Mesenchymal stem cell (in vitro differentiated cells and primary cell): ENCODE measurements at regions not wholly inside any gene's neighbourhood (a gene's known extent, or its start where the extent isn't known, plus 50 kb on each side); places are given as distances from the start of the nearest gene placed in this dataset.

Experiments used
- DNase-seq: peaks from one replicate; pipeline ENCODE4 v3.0.0-alpha.2; 2013
- H2AFZ ChIP-seq: one replicate; pipeline ENCODE4 v1.6.1; 2013; ENCODE audit warnings: low read depth, mild to moderate bottlenecking, control low read depth, inconsistent platforms, low read length, moderate library complexity
- H2AK5ac ChIP-seq: 2 replicates; pipeline ENCODE4 v1.6.1; 2013; ENCODE audit warnings: low read length, moderate library complexity, mild to moderate bottlenecking, inconsistent platforms; ENCODE audit not compliant: severe bottlenecking
- H2BK120ac ChIP-seq: one replicate; pipeline ENCODE4 v1.6.1; 2013; ENCODE audit warnings: low read depth, mild to moderate bottlenecking, inconsistent platforms, low read length, moderate library complexity
- H2BK12ac ChIP-seq, 2 experiments: one replicate each; pipeline ENCODE4 v1.6.1; 2013; ENCODE audit warnings: inconsistent platforms in 2 of 2, low read length in 2 of 2, mild to moderate bottlenecking in 2 of 2, moderate library complexity in 2 of 2, control low read depth in 1 of 2
- H2BK15ac ChIP-seq: one replicate; pipeline ENCODE4 v1.6.1; 2013; ENCODE audit warnings: mild to moderate bottlenecking, low read depth, inconsistent platforms; ENCODE audit not compliant: poor library complexity, severe bottlenecking
- H2BK5ac ChIP-seq: 2 replicates; pipeline ENCODE4 v1.6.1; 2013; ENCODE audit warnings: low read depth, mild to moderate bottlenecking, low read length, control low read depth, inconsistent platforms; ENCODE audit not compliant: poor library complexity, severe bottlenecking
- H3K14ac ChIP-seq, 2 experiments: one replicate each; pipeline ENCODE4 v1.6.1; 2013; ENCODE audit warnings: inconsistent platforms in 2 of 2, low read length in 2 of 2, control low read depth in 1 of 2, mild to moderate bottlenecking in 1 of 2, moderate library complexity in 1 of 2
- H3K18ac ChIP-seq, 2 experiments: one replicate each; pipeline ENCODE4 v1.6.1; 2013; ENCODE audit warnings: inconsistent platforms in 2 of 2, low read length in 2 of 2, control low read depth in 1 of 2, low read depth in 1 of 2, mild to moderate bottlenecking in 1 of 2
- H3K23ac ChIP-seq, 2 experiments: one replicate each; pipeline ENCODE4 v1.6.1; 2013; ENCODE audit warnings: inconsistent platforms in 2 of 2, low read length in 2 of 2, mild to moderate bottlenecking in 2 of 2, moderate library complexity in 2 of 2, control low read depth in 1 of 2
- H3K27ac ChIP-seq: 2 replicates; pipeline ENCODE4 v1.5.1; 2013; ENCODE audit warnings: mild to moderate bottlenecking, moderate library complexity, low read length, control low read depth, inconsistent platforms; ENCODE audit not compliant: poor library complexity, severe bottlenecking
- H3K27me3 ChIP-seq, 2 experiments: 2 replicates each; pipeline versions ENCODE4 v1.6.1 to v1.7.0; 2013; ENCODE audit warnings: low read length in 2 of 2, mild to moderate bottlenecking in 2 of 2, moderate library complexity in 2 of 2, control low read depth in 1 of 2, inconsistent platforms in 1 of 2; ENCODE audit not compliant: control insufficient read depth in 1 of 2, insufficient read depth in 1 of 2
- H3K36me3 ChIP-seq, 2 experiments: 2 replicates each; pipeline versions ENCODE4 v1.6.1 to v1.7.0; 2013; ENCODE audit warnings: low read length in 2 of 2, control low read depth in 1 of 2, inconsistent platforms in 1 of 2, low read depth in 1 of 2, mild to moderate bottlenecking in 1 of 2; ENCODE audit not compliant: insufficient read depth in 2 of 2, control insufficient read depth in 1 of 2
- H3K4ac ChIP-seq, 2 experiments: one replicate each; pipeline ENCODE4 v1.6.1; 2013; ENCODE audit warnings: inconsistent platforms in 2 of 2, low read length in 2 of 2, mild to moderate bottlenecking in 2 of 2, moderate library complexity in 2 of 2, control low read depth in 1 of 2, low read depth in 1 of 2
- H3K4me1 ChIP-seq: 2 replicates; pipeline ENCODE4 v1.6.1; 2013; ENCODE audit warnings: low read depth, low read length, control low read depth; ENCODE audit not compliant: control insufficient read depth, insufficient read depth
- H3K4me2 ChIP-seq: 2 replicates; pipeline ENCODE4 v1.6.1; 2013; ENCODE audit warnings: low read length, mild to moderate bottlenecking, inconsistent platforms; ENCODE audit not compliant: poor library complexity, severe bottlenecking
- H3K4me3 ChIP-seq, 2 experiments: 2 replicates each; pipeline versions ENCODE4 v1.5.1 to v1.7.0; 2013; ENCODE audit warnings: low read length in 2 of 2, mild to moderate bottlenecking in 2 of 2, control low read depth in 1 of 2, low read depth in 1 of 2; ENCODE audit not compliant: insufficient read depth in 1 of 2
- H3K79me1 ChIP-seq: replicated peaks from 2 replicates; pipeline ENCODE4 v1.6.1; 2013; ENCODE audit warnings: mild to moderate bottlenecking, control low read depth, low read length, inconsistent platforms; ENCODE audit not compliant: poor library complexity, severe bottlenecking
- H3K9ac ChIP-seq: 2 replicates; pipeline ENCODE4 v1.7.0; 2013; ENCODE audit warnings: mild to moderate bottlenecking, low read length, moderate library complexity
- H3K9me3 ChIP-seq: 2 replicates; pipeline ENCODE4 v1.7.0; 2013; ENCODE audit warnings: mild to moderate bottlenecking, low read length; ENCODE audit not compliant: control insufficient read depth
- H4K8ac ChIP-seq: one replicate; pipeline ENCODE4 v1.6.1; 2013; ENCODE audit warnings: inconsistent platforms, mild to moderate bottlenecking, low read length, moderate library complexity
- H4K91ac ChIP-seq: one replicate; pipeline ENCODE4 v1.6.1; 2013; ENCODE audit warnings: mild to moderate bottlenecking, low read length, inconsistent platforms
- WGBS: methylation state at CpG from one replicate; pipeline ENCODE4 v1.1.7; 2013; ENCODE audit warnings: mixed read lengths; 5-methylcytosine and 5-hydroxymethylcytosine counted together

GRCh38 chr11:114964676-114965214 lies 286.4 kb downstream of the NXPE2 start:
- H2BK5ac ChIP-seq = no peak overlapping the region
- no peak overlapping the region for H3K4me2 ChIP-seq
- no peak overlapping the region for H3K27ac ChIP-seq
- H3K4ac ChIP-seq = no peak overlapping the region
- H3K4me3 ChIP-seq = no peak overlapping the region
- WGBS = 5% methylated on average over 3 of the region's 4 CpGs
- H3K14ac ChIP-seq = no peak overlapping the region
- H4K91ac ChIP-seq = no peak overlapping the region
- H3K9ac ChIP-seq = no peak overlapping the region
- H2AK5ac ChIP-seq = no peak overlapping the region
- H3K79me1 ChIP-seq = no peaks in the 10 kb centered on the region
- no peak overlapping the region for H3K23ac ChIP-seq
- H3K18ac ChIP-seq = no peak overlapping the region
- no peak overlapping the region for H2BK120ac ChIP-seq
- no peak for DNase-seq
- H3K9me3 ChIP-seq = no peaks in the 10 kb centered on the region
- H2AFZ ChIP-seq = no peak overlapping the region
- peaks cover 2% of the 10 kb centered on the region for H3K4me1 ChIP-seq
- H4K8ac ChIP-seq = no peak overlapping the region
- no peak overlapping the region for H2BK15ac ChIP-seq
- peaks cover 0 to 9% of the 10 kb centered on the region in 2 experiments for H3K27me3 ChIP-seq
- H2BK12ac ChIP-seq = no peak overlapping the region
- no peaks in the 10 kb centered on the region for H3K36me3 ChIP-seq

DNA sequence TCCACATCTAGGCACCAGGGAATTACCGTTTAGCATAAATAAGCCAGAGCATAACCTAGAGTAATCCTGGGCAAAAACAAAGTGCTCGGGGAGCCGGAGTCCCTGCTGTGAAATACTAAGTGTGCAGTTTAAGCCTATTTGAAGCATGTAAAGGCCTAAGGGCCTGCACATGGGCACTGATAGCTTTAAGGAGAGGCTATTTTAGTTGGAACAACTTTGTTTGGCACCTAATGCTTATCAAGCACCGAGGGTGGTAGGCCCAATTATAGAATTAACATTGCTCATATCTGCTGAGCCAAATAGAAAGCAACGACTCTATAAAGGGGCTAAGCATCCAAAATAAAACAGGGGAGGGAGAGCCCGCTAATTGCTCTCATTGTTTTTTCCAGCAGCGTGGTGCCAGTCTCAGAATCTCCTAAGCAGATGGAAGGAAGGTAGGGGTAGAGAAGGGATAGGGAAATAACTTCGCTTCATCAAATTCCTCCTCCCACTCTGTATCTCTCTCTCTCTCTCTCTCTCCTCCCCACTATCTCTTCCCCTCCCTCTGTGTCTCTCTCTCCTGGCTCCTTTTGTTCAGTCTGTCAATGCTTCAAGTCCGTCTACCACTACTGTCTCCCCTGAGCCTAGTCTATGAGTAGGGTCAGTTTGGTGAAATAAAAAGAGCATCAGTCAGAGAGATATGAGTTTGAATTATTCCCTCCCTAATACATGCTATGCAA lies 292.8 kb downstream of the NXPE2 start:
- no peak overlapping the region for H2AK5ac ChIP-seq
- no peaks in the 10 kb centered on the region for H3K9me3 ChIP-seq
- no peak for DNase-seq
- no peak overlapping the region for H2BK120ac ChIP-seq
- H2BK15ac ChIP-seq = no peak overlapping the region
- H3K4me2 ChIP-seq = no peak overlapping the region
- H3K27me3 ChIP-seq = peaks cover 0 to 9% of the 10 kb centered on the region in 2 experiments
- H4K91ac ChIP-seq = no peak overlapping the region
- no peak overlapping the region for H2BK5ac ChIP-seq
- H3K18ac ChIP-seq = no peak overlapping the region
- H3K23ac ChIP-seq = no peak overlapping the region
- no peak overlapping the region for H3K9ac ChIP-seq
- no peak overlapping the region for H2AFZ ChIP-seq
- WGBS = 86% methylated on average over 7 of the region's 9 CpGs
- no peak overlapping the region for H3K4me3 ChIP-seq
- H4K8ac ChIP-seq = no peak overlapping the region
- no peaks in the 10 kb centered on the region for H3K36me3 ChIP-seq
- H3K14ac ChIP-seq = no peak overlapping the region
- H3K27ac ChIP-seq = no peak overlapping the region
- H2BK12ac ChIP-seq = no peak overlapping the region
- H3K4ac ChIP-seq = no peak overlapping the region
- no peaks in the 10 kb centered on the region for H3K4me1 ChIP-seq
- no peaks in the 10 kb centered on the region for H3K79me1 ChIP-seq

- H3K79me1 ChIP-seq = no peaks in the 10 kb centered on the region
- H3K23ac ChIP-seq = no peak overlapping the region
- H2AK5ac ChIP-seq = no peak overlapping the region
- no peak overlapping the region for H2BK120ac ChIP-seq
- H3K4me1 ChIP-seq = no peaks in the 10 kb centered on the region
- no peak overlapping the region for H4K8ac ChIP-seq
- H2BK15ac ChIP-seq = no peak overlapping the region
- no peak overlapping the region for H3K4me2 ChIP-seq
- H4K91ac ChIP-seq = no peak overlapping the region
- no peak overlapping the region for H3K27ac ChIP-seq
- no peaks in the 10 kb centered on the region for H3K36me3 ChIP-seq
- H3K14ac ChIP-seq = no peak overlapping the region
- no peak for DNase-seq
- H3K4me3 ChIP-seq = no peak overlapping the region
- H3K9ac ChIP-seq = no peak overlapping the region
- H2BK5ac ChIP-seq = no peak overlapping the region
- H2BK12ac ChIP-seq = no peak overlapping the region
- H3K9me3 ChIP-seq = no peaks in the 10 kb centered on the region
- 39% methylated on average over 2 of the region's 2 CpGs for WGBS
- H3K4ac ChIP-seq = no peak overlapping the region
- H2AFZ ChIP-seq = no peak overlapping the region
- H3K27me3 ChIP-seq = peaks cover 0 to 9% of the 10 kb centered on the region in 2 experiments
- no peak overlapping the region for H3K18ac ChIP-seq
These were observed 293.8 kb downstream of the NXPE2 start for GRCh38 chr11:114972105-114972504.

DNA sequence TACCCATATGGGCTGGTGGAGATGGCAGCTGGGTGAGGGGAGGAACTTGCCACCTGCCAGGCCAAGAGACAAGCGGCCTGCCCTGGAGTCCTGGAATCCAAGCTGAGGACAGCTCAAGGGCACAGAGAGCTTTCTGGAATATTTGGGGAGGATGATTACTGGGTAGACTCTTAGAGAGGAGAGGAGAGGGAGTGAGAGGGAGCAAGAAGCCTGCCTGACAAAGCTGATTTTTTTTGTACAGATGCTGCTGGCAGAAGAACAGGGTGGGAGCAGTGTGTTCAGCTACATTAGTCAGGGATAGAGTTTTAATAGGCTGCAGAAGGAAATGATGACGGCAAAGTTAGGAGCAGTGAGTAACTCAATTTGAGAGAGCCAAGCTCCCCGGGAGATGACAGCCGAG lies 299.3 kb downstream of the NXPE2 start:
- no peak overlapping the region for H3K9ac ChIP-seq
- H3K18ac ChIP-seq = no peak overlapping the region
- H4K8ac ChIP-seq = no peak overlapping the region
- no peaks in the 10 kb centered on the region for H3K36me3 ChIP-seq
- no peak overlapping the region for H3K14ac ChIP-seq
- no peak overlapping the region for H3K27ac ChIP-seq
- H3K9me3 ChIP-seq = no peaks in the 10 kb centered on the region
- no peaks in the 10 kb centered on the region for H3K4me1 ChIP-seq
- H4K91ac ChIP-seq = no peak overlapping the region
- WGBS = 81% methylated on average over 4 of the region's 4 CpGs
- no peaks in the 10 kb centered on the region for H3K79me1 ChIP-seq
- H2BK12ac ChIP-seq = no peak overlapping the region
- H3K4me2 ChIP-seq = no peak overlapping the region
- H2BK5ac ChIP-seq = no peak overlapping the region
- H2AK5ac ChIP-seq = no peak overlapping the region
- H3K4ac ChIP-seq = no peak overlapping the region
- H2AFZ ChIP-seq = no peak overlapping the region
- DNase-seq = no peak
- no peak overlapping the region for H2BK120ac ChIP-seq
- H2BK15ac ChIP-seq = no peak overlapping the region
- H3K4me3 ChIP-seq = no peak overlapping the region
- peaks cover 0 to 15% of the 10 kb centered on the region in 2 experiments for H3K27me3 ChIP-seq
- H3K23ac ChIP-seq = no peak overlapping the region
